K562 (cell line): ENCODE measurements at regions not wholly inside any gene's neighbourhood (a gene's known extent, or its start where the extent isn't known, plus 50 kb on each side); places are given as distances from the start of the nearest gene placed in this dataset.

ENCODE experiments used
- ESRRA ChIP-seq: fragments of 450-650 bp; IDR thresholded peaks from 2 replicates; pipeline ENCODE4 v1.6.1; 2014; ENCODE audit warnings: low read depth, mild to moderate bottlenecking, moderate library complexity, borderline replicate concordance
- ETS2 ChIP-seq: IDR thresholded peaks from 2 replicates; pipeline ENCODE4 v1.6.1; 2016; ENCODE audit warnings: borderline replicate concordance, missing genetic modification characterization, mild to moderate bottlenecking, moderate library complexity, missing compliant biosample characterization; ENCODE audit not compliant: poor library complexity, severe bottlenecking
- HDAC3 ChIP-seq: fragments of 450-650 bp; IDR thresholded peaks from 2 replicates; pipeline ENCODE4 v1.6.1; 2018; ENCODE audit warnings: borderline replicate concordance, mild to moderate bottlenecking, moderate library complexity; ENCODE audit not compliant: partially characterized antibody
- HNRNPUL1 ChIP-seq: fragments of 200-400 bp; formaldehyde crosslinking; IDR thresholded peaks from 2 replicates; pipeline ENCODE4 v1.6.1; 2017; ENCODE audit warnings: low read length
- LARP7 ChIP-seq: fragments of 450-650 bp; IDR thresholded peaks from 2 replicates; pipeline ENCODE4 v1.6.1; 2016
- SMAD1 ChIP-seq: fragments of 150-350 bp; IDR thresholded peaks from 2 replicates; pipeline ENCODE4 v1.6.1; 2014; ENCODE audit warnings: low read length, low read depth; ENCODE audit not compliant: partially characterized antibody
- TF ChIP-seq, protein P1 (sequence below): fragments of 250-450 bp; sonication (Bioruptor Pico); IDR thresholded peaks from 2 replicates; pipeline ENCODE4 v1.8.0; 2021; ENCODE audit warnings: mild to moderate bottlenecking, moderate library complexity
- TF ChIP-seq, protein P2 (sequence below), 2 experiments: IDR thresholded peaks in 1 of 2; conservative IDR thresholded peaks in 1 of 2; 2 replicates each; pipeline ENCODE4 v1.6.1; 2016; ENCODE audit warnings: low read depth in 2 of 2, mild to moderate bottlenecking in 1 of 2, missing compliant biosample characterization in 1 of 2, missing genetic modification characterization in 1 of 2, moderate library complexity in 1 of 2
- TF ChIP-seq, protein P3 (sequence below): fragments of 250-450 bp; sonication (Bioruptor Pico); IDR thresholded peaks from 2 replicates; pipeline ENCODE4 v1.8.0; 2021; ENCODE audit warnings: moderate library complexity, mild to moderate bottlenecking, inconsistent platforms
- TF ChIP-seq, protein P4 (sequence below): IDR thresholded peaks from 2 replicates; pipeline ENCODE4 v1.6.1; 2016; ENCODE audit warnings: missing genetic modification characterization, missing compliant biosample characterization
- TF ChIP-seq, protein P5 (sequence below): fragments of 450-650 bp; formaldehyde crosslinking; IDR thresholded peaks from 2 replicates; pipeline ENCODE4 v1.4.0; 2020; ENCODE audit warnings: mild to moderate bottlenecking

DNA sequence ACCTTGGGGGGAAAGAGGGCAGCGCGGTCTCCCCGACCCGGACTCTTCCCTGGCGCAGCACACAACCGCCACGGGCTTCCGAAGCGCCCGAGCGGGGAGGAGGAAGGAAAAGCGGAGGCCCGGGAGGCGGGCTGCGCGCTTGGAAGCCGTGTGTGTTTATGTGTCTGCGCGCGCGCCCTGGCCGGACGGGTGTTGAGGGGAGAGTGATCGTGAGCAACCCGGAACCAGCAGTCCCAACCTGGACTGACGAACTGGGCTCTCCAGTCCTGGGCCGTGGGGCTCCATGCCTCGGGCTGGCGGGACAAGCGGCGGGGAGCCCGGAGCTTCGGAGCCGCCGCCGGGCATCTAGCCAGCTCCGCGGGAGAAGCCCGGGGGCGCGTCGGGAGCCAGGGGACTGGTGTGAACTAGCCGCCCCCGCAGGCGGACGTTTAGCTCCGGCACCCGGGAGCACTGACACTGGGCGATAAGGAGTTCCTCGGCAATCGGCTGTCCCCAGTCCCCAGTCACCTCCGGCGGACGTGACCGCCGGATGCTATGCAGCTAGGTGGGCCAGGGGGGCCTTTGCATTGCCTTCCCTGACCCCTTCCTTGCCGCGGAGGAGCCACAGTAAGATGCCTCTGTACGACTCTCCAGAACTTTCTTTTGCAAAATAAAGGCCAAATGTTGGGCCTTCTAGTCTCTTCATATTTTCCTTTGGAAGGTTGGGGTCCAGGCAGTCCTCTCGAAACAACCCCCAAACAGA, 74.8 kb upstream of the BCOR start (continued):
- TF ChIP-seq, protein P1, sequence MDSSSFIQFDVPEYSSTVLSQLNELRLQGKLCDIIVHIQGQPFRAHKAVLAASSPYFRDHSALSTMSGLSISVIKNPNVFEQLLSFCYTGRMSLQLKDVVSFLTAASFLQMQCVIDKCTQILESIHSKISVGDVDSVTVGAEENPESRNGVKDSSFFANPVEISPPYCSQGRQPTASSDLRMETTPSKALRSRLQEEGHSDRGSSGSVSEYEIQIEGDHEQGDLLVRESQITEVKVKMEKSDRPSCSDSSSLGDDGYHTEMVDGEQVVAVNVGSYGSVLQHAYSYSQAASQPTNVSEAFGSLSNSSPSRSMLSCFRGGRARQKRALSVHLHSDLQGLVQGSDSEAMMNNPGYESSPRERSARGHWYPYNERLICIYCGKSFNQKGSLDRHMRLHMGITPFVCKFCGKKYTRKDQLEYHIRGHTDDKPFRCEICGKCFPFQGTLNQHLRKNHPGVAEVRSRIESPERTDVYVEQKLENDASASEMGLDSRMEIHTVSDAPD (CRISPR knock-in tag), result no peak
- TF ChIP-seq, protein P2, sequence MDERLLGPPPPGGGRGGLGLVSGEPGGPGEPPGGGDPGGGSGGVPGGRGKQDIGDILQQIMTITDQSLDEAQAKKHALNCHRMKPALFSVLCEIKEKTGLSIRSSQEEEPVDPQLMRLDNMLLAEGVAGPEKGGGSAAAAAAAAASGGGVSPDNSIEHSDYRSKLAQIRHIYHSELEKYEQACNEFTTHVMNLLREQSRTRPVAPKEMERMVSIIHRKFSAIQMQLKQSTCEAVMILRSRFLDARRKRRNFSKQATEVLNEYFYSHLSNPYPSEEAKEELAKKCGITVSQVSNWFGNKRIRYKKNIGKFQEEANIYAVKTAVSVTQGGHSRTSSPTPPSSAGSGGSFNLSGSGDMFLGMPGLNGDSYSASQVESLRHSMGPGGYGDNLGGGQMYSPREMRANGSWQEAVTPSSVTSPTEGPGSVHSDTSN (CRISPR knock-in tag; IDR thresholded peaks at IDR 0.05; ENCODE audit: low read depth), result no peak
- TF ChIP-seq, protein P2 (tag; conservative IDR thresholded peaks at IDR 0.05; ENCODE audit: low read depth), result no peak
- TF ChIP-seq HDAC3, result no peak
- TF ChIP-seq SMAD1, result no peak
- no peak for TF ChIP-seq LARP7
- TF ChIP-seq HNRNPUL1, result no peak
- TF ChIP-seq, protein P3, sequence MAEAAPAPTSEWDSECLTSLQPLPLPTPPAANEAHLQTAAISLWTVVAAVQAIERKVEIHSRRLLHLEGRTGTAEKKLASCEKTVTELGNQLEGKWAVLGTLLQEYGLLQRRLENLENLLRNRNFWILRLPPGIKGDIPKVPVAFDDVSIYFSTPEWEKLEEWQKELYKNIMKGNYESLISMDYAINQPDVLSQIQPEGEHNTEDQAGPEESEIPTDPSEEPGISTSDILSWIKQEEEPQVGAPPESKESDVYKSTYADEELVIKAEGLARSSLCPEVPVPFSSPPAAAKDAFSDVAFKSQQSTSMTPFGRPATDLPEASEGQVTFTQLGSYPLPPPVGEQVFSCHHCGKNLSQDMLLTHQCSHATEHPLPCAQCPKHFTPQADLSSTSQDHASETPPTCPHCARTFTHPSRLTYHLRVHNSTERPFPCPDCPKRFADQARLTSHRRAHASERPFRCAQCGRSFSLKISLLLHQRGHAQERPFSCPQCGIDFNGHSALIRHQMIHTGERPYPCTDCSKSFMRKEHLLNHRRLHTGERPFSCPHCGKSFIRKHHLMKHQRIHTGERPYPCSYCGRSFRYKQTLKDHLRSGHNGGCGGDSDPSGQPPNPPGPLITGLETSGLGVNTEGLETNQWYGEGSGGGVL (CRISPR knock-in tag), result no peak
- TF ChIP-seq ETS2 (tag), result no peak
- TF ChIP-seq, protein P4, sequence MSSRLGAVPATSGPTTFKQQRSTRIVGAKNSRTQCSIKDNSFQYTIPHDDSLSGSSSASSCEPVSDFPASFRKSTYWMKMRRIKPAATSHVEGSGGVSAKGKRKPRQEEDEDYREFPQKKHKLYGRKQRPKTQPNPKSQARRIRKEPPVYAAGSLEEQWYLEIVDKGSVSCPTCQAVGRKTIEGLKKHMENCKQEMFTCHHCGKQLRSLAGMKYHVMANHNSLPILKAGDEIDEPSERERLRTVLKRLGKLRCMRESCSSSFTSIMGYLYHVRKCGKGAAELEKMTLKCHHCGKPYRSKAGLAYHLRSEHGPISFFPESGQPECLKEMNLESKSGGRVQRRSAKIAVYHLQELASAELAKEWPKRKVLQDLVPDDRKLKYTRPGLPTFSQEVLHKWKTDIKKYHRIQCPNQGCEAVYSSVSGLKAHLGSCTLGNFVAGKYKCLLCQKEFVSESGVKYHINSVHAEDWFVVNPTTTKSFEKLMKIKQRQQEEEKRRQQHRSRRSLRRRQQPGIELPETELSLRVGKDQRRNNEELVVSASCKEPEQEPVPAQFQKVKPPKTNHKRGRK (tag), result no peak
- TF ChIP-seq ESRRA, result no peak
- TF ChIP-seq, protein P5, sequence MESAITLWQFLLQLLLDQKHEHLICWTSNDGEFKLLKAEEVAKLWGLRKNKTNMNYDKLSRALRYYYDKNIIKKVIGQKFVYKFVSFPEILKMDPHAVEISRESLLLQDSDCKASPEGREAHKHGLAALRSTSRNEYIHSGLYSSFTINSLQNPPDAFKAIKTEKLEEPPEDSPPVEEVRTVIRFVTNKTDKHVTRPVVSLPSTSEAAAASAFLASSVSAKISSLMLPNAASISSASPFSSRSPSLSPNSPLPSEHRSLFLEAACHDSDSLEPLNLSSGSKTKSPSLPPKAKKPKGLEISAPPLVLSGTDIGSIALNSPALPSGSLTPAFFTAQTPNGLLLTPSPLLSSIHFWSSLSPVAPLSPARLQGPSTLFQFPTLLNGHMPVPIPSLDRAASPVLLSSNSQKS (CRISPR knock-in tag), result no peak
